Stimulated activated CD4-positive, alpha-beta T cell treated with anti-CD3 and anti-CD28 coated beads, Interleukin-12 subunit alpha, Interleukin-12 subunit beta, amount 100 ng/mL, for 48 hours (primary cell): ENCODE measurements at regions not wholly inside any gene's neighbourhood (a gene's known extent, or its start where the extent isn't known, plus 50 kb on each side); places are given as distances from the start of the nearest gene placed in this dataset.

ENCODE experiments used
- DNase-seq, 3 donors: peaks; one replicate each; pipeline ENCODE4 v3.0.0-alpha.2; 2020; ENCODE audit warnings: low read depth in 2 of 3, low spot score in 1 of 3

DNA sequence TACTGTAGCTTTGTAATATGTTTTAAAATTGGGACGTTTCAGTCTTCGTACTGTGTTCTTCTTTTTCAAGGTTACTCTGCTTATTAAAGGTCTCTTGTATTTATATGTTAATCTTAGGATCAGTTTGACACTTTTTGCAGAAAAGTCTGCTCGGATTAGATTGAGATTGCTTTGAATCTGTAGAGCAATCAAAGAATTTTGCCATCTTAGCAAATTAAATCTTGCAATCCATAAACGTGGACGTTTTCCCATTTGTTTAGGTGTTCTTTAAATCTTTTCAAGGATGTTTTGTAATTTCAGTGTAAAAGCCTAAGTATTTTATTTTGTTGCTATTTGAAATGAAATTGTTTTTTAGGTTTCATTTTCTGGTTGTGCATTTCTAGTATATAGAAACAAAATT, 78.0 kb upstream of the GTSF1L start:
- no peak for DNase-seq

DNA sequence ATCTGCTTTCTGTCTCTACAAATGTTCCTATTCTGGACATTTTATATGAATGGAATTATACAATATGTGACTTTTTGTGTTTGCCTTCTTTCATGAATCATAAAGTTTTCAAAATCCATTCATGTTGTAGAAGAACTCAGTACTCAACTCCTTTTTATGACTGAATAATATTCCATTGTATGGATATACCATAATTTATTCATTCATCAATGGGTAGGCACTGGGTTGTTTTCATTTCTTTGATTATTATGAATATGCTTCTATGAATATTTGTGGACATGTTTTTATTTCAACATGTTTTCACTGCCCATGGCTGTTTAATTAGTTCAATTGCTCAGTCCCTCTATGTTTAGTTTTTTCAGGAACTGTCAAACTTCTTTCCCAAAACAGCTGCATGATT, 76.5 kb upstream of the GTSF1L start:
- no peak for DNase-seq

DNA sequence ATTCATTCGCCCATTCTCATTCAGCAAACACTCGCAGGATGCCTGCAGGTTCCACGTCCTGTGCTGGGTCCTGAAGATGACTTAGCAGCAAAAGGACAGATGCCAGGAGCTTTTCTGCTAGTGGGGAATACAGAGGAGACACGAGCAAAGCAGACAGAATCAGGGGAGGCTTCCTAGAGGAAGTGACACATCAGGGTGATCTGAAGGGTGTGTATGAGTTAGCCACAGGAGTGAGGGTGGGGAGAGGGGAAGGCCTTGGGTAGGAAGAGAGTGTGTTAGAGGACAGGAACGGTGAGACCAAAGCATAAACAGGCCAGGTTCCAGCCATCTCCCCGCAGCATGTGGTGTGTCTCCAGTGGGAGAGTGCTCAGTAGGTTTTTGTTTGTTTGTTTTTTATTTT, 73.4 kb upstream of the GTSF1L start:
- DNase-seq: no peak

DNA sequence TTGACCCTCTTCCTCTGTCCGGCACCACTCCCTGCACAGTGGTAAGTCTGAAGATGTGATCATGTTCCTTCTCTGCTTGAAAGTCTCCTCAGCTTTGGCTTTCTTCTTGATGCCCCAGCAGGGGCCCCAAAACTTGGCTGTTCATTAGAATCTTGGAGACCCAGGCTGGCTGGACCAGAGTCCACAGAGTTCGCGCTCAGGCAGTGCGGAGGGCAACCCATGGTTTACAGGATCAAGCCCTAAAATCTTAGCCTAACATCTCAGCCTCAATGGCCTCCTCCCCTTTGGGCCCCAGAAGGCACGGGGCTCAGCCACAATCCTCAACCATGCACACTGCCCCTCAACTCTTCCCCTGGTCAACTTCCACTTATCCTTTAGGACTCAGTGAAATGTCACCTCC, 72.9 kb upstream of the GTSF1L start:
- DNase-seq: no peak

DNA sequence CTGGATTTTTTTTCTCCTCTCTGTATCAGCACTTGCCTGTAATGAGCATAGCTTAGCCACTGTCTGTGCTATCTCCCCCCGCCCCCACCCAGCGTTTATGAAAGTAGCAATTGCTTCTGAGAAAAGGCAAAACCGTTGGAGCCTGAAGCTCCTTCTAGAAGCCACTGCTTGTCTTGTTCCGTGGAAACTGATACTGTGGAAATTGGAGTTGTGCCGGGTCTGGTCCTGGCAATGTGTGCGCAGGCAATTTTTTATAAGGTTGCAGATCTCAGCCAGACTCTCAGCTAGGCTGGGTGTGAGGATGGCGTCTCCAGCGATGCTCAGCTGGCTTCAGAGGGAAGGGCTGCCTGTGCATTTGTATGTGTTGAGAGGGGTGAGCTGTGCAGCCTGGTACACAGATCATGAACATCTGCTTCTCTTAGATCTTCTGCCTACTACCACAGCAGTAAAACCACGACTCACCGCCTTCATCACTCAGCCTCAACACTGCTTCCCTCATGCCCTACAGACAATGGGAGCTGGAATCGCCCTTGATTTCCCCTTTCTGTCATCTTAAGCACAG, 72.4 kb upstream of the GTSF1L start:
- no peak for DNase-seq

DNA sequence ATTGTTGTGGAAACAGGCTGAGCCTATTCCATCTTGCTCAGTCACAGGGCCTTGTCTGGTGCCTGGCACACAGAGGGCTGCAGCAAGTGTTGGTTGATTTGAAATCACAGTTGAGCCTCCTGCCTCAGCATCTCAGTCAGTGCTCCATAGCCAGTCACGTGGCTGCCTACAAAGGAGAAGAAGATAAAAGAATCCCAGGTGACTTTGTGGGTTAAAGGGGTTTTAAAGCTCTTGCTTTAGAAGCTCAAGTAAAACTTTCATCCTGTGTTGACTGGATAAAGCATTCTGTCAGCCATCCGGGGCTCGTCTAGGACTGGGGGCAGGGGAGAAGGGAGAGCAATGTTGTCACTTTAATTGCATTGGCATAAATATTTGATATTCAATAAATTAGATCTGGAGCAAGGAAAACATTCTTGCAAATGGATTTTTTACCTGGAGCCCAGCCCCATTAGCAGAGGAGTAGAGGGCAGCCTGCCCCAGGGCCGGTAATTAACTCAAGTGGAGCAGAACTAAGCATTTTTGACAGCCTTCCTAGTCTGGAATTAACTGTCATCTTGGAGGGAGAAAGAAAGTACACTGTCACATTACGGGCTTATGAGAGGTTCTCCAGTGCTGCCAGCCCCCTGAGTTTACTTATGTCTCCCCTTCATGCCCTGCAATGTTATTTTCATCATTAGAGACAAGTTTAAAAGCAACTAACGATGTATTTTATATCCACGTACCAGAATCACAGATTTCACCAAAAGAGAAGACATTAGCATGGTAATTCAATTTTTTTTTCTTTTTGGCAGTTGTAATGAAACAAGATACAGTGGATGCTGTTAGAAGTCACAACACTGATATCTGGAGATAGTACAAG, 71.7 kb upstream of the GTSF1L start:
- no peak for DNase-seq

DNA sequence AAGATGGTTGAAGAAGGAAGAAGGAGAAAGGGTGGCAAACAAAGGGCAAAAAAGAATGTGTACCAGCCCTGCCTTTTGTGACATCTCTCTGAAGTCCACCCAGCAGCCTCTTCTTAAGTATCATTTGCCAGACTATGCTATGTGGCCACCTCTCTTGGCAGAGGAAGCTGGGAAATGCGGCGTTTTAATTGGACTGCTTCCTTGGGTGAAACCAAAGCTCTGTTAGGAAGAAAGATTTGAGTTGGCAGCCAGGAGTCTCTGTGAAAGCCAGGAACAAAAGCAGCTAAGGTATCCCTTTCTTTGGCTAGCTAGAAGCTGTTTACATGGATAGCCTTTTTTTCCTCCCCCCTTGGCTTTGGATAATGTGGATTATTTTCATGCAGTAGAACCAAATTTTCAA, 67.5 kb upstream of the GTSF1L start:
- DNase-seq: no peak

DNA sequence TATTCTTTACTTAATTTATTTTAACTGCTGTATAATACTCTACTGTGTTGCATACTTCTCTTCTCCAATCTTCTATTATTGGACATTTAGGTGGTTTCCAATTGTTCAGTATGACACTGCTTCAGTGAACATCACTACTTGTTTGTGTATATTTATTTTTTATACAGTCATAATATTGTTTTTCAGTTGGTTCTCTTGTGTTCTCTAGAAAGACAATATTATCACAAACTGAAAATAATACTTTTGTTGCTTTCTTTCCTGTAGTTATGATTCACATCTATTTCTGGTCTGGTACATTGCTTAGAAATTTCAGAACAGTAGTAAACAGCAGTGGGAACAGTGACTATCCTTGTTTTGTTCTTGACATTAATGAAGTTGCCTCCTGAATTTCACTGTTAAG, 62.8 kb upstream of the GTSF1L start:
- DNase-seq: no peak

DNA sequence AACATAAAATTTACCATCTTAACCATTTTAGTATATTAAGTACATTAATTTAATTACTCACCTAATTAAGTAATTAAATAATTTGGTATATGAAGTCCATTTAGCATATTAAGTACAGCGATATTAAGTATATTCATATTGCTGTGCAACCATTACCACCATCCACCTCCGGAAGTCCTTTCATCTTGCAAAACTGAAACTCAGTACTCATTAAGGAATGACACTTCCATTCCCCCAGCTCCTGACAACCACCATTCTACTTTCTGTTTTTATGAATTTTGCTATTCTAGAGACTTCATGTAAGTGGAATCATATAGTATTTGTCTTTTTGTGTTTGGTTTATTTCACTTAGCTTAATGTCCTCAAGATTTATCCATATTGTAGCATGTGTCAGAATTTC, 61.1 kb upstream of the GTSF1L start:
- DNase-seq: no peak

DNA sequence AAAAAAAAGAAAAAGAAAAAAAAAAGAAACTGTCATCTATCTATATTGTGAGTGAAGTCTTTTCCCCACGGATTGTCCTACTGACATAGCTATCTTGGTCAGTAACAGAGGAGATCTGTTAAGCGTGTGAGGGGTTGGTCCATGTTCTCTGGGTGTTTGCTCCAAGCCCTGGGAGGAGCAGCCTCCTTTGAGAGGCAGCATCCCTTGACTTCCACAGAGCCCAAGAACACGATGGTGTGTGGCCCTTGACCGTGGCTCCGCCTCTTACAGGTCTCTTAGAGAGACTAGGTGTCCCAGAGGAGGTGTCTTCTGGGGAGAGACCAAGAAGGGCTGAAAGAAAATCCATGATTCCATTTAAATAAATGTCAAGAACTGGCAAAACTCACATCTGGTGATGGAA, 60.1 kb upstream of the GTSF1L start:
- DNase-seq: no peak

DNA sequence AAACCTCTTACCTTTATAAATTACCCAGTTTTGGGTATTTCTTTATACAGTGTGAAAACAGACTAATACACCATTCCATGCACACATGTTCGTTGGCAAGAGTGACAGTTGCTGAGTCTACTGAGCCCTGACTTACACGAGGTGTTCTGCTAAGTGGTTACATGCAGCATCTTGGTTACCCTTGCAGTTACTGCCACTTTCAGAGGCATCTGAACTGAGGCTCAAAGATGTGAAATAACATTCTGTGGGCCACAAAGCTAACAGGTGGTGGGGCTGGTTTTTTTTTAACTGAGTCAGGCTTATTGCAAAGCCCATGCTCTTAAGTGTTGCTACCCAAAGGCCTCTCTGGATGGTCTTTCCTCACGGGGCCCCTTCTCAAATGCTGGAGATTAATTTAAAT, 54.4 kb upstream of the GTSF1L start:
- no peak for DNase-seq

DNA sequence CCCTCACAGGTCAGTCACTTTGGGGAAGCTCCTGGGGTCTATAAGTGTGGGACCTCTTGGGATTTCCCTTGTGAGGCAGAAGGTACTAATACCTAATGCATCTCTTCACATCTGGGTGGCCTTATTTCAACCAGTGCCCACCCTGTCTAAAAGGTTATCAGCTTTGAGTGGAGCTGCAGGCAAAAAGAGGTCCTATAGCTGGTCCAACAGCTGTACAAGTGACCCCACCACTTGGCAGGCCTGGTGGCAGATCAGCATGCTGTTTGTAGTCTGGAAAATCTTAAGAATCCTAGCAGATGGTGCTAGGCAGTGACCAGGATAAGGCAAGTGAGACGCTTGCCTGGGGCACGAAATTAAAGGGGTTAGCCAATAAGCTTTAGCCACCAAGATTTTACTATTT, 51.6 kb upstream of the GTSF1L start:
- no peak for DNase-seq

DNA sequence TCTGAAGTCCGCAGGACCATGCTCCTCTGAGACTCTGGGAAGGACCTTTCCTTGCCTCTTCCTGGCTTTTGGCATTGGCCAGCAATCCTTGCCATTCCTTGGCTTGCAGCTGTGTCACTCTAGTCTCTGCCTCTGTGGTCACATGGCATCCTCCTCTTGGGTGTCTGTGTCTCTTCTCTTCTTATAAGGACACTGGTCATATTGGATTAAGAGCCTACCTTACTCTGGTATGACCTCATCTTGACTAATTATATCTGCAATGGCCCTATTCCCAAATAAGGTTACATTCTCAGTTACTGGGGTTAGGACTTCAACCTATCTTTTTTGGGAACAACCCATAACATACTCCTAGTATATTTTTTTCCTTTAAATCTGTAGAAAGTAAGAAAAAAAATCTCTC, 49.9 kb upstream of the GTSF1L start:
- DNase-seq: no peak
